Activated CD4-positive, alpha-beta memory T cell treated with anti-CD3 and anti-CD28 coated beads, Interleukin-2, amount 10 ng/mL, durations not matched to agents 7 days and 5 days (primary cell): ENCODE measurements at regions not wholly inside any gene's neighbourhood (a gene's known extent, or its start where the extent isn't known, plus 50 kb on each side); places are given as distances from the start of the nearest gene placed in this dataset.

Experiments used
- CTCF ChIA-PET: fragments of 350-600 bp; sonication (Branson Sonifier 250); formaldehyde crosslinking; loops from one replicate; lab custom pipeline; 2021; ENCODE audit warnings: antibody characterized with exemption, inconsistent platforms; lab: Charles Lee
- POLR2A ChIA-PET: fragments of 350-600 bp; sonication (Branson Sonifier 250); formaldehyde crosslinking; loops from one replicate; lab custom pipeline; 2021; ENCODE audit warnings: antibody characterized with exemption; lab: Charles Lee
- DNase-seq: peaks from one replicate; pipeline ENCODE4 v3.0.0-alpha.2; 2020
- H3K27ac Mint-ChIP-seq: one replicate; pipeline ENCODE4 v1.8.0; 2021; ENCODE audit warnings: mild to moderate bottlenecking, mixed read lengths
- H3K27me3 Mint-ChIP-seq: one replicate; pipeline ENCODE4 v1.8.0; 2021; ENCODE audit warnings: mixed read lengths
- H3K36me3 Mint-ChIP-seq: one replicate; pipeline ENCODE4 v1.8.0; 2021; ENCODE audit warnings: low read depth, mixed read lengths
- H3K4me1 Mint-ChIP-seq: one replicate; pipeline ENCODE4 v1.8.0; 2021; ENCODE audit warnings: mixed read lengths
- H3K4me3 Mint-ChIP-seq: one replicate; pipeline ENCODE4 v1.8.0; 2021; ENCODE audit warnings: mild to moderate bottlenecking, mixed read lengths
- H3K9me3 Mint-ChIP-seq: one replicate; pipeline ENCODE4 v1.8.0; 2021; ENCODE audit warnings: mixed read lengths

GRCh38 chr4:134787315-134787714 is 585.7 kb upstream of the PABPC4L start:
- Mint-ChIP-seq H3K27ac (no peak overlapping the region), H3K36me3 (no peaks in the 10 kb centered on the region), H3K4me1 (no peaks in the 10 kb centered on the region), H3K27me3 (no peaks in the 10 kb centered on the region), H3K9me3 (peaks cover 22% of the 10 kb centered on the region), H3K4me3 (no peak overlapping the region)
- DNase-seq: no peak
- POLR2A ChIA-PET: no interaction called here
- CTCF ChIA-PET: no interaction called here

- Mint-ChIP-seq H3K4me3 (no peak overlapping the region), H3K9me3 (peaks cover 5% of the 10 kb centered on the region), H3K27ac (no peak overlapping the region), H3K27me3 (no peaks in the 10 kb centered on the region), H3K4me1 (no peaks in the 10 kb centered on the region), H3K36me3 (no peaks in the 10 kb centered on the region)
- ChIA-PET CTCF (no interaction called here), POLR2A (no interaction called here)
- no peak for DNase-seq
Observed at GRCh38 chr4:134780244-134780643, 578.7 kb upstream of the PABPC4L start.

GRCh38 chr4:134777606-134778005 is 576.0 kb upstream of the PABPC4L start:
- no peaks in the 10 kb centered on the region for H3K27me3 Mint-ChIP-seq
- no peaks in the 10 kb centered on the region for H3K36me3 Mint-ChIP-seq
- H3K4me3 Mint-ChIP-seq: no peak overlapping the region
- ChIA-PET POLR2A (no interaction called here), CTCF (no interaction called here)
- no peak for DNase-seq
- H3K27ac Mint-ChIP-seq: no peak overlapping the region
- H3K9me3 Mint-ChIP-seq: peaks cover 6% of the 10 kb centered on the region
- no peaks in the 10 kb centered on the region for H3K4me1 Mint-ChIP-seq

GRCh38 chr4:134773497-134774000 is 572.0 kb upstream of the PABPC4L start:
- Mint-ChIP-seq H3K9me3 (peaks cover 4% of the 10 kb centered on the region), H3K27ac (no peak overlapping the region), H3K36me3 (no peaks in the 10 kb centered on the region), H3K4me3 (no peak overlapping the region), H3K4me1 (no peaks in the 10 kb centered on the region), H3K27me3 (no peaks in the 10 kb centered on the region)
- DNase-seq: no peak
- ChIA-PET POLR2A (no interaction called here), CTCF (no interaction called here)

- H3K36me3 Mint-ChIP-seq: no peaks in the 10 kb centered on the region
- no peak for DNase-seq
- H3K4me1 Mint-ChIP-seq: no peaks in the 10 kb centered on the region
- ChIA-PET CTCF (no interaction called here), POLR2A (no interaction called here)
- H3K27me3 Mint-ChIP-seq: no peaks in the 10 kb centered on the region
- H3K4me3 Mint-ChIP-seq: no peak overlapping the region
- H3K27ac Mint-ChIP-seq: no peak overlapping the region
- H3K9me3 Mint-ChIP-seq: peaks cover 2% of the 10 kb centered on the region
Observed at GRCh38 chr4:134762053-134762452, 560.5 kb upstream of the PABPC4L start.

GRCh38 chr4:134756421-134756820 is 554.8 kb upstream of the PABPC4L start:
- Mint-ChIP-seq H3K4me1 (no peaks in the 10 kb centered on the region), H3K9me3 (peaks cover 2% of the 10 kb centered on the region), H3K36me3 (no peaks in the 10 kb centered on the region), H3K27me3 (no peaks in the 10 kb centered on the region), H3K4me3 (no peak overlapping the region), H3K27ac (no peak overlapping the region)
- no peak for DNase-seq
- POLR2A ChIA-PET: no interaction called here
- CTCF ChIA-PET: no interaction called here

GRCh38 chr4:134754301-134755019 is 552.9 kb upstream of the PABPC4L start:
- H3K27me3 Mint-ChIP-seq: no peaks in the 10 kb centered on the region
- no peak for DNase-seq
- CTCF ChIA-PET: no interaction called here
- H3K9me3 Mint-ChIP-seq: peaks cover 3% of the 10 kb centered on the region
- H3K4me3 Mint-ChIP-seq: no peak overlapping the region
- POLR2A ChIA-PET: no interaction called here
- no peaks in the 10 kb centered on the region for H3K4me1 Mint-ChIP-seq
- no peaks in the 10 kb centered on the region for H3K36me3 Mint-ChIP-seq
- no peak overlapping the region for H3K27ac Mint-ChIP-seq

GRCh38 chr4:134753390-134753789 is 551.8 kb upstream of the PABPC4L start:
- Mint-ChIP-seq H3K36me3 (no peaks in the 10 kb centered on the region), H3K9me3 (peaks cover 3% of the 10 kb centered on the region), H3K4me3 (no peak overlapping the region), H3K27me3 (no peaks in the 10 kb centered on the region), H3K27ac (no peak overlapping the region), H3K4me1 (no peaks in the 10 kb centered on the region)
- no peak for DNase-seq
- CTCF ChIA-PET: no interaction called here
- POLR2A ChIA-PET: no interaction called here

GRCh38 chr4:134747108-134747805 is 545.7 kb upstream of the PABPC4L start:
- H3K36me3 Mint-ChIP-seq: no peaks in the 10 kb centered on the region
- ChIA-PET POLR2A (no interaction called here), CTCF (no interaction called here)
- no peaks in the 10 kb centered on the region for H3K4me1 Mint-ChIP-seq
- no peak overlapping the region for H3K4me3 Mint-ChIP-seq
- peaks cover 10% of the 10 kb centered on the region for H3K9me3 Mint-ChIP-seq
- no peaks in the 10 kb centered on the region for H3K27me3 Mint-ChIP-seq
- DNase-seq: no peak
- H3K27ac Mint-ChIP-seq: no peak overlapping the region

GRCh38 chr4:134740290-134740689 is 538.7 kb upstream of the PABPC4L start:
- ChIA-PET CTCF (no interaction called here), POLR2A (no interaction called here)
- no peak overlapping the region for H3K27ac Mint-ChIP-seq
- DNase-seq: no peak
- no peaks in the 10 kb centered on the region for H3K4me1 Mint-ChIP-seq
- H3K27me3 Mint-ChIP-seq: no peaks in the 10 kb centered on the region
- peaks cover 16% of the 10 kb centered on the region for H3K9me3 Mint-ChIP-seq
- no peak overlapping the region for H3K4me3 Mint-ChIP-seq
- no peaks in the 10 kb centered on the region for H3K36me3 Mint-ChIP-seq

GRCh38 chr4:134735901-134736300 is 534.3 kb upstream of the PABPC4L start:
- Mint-ChIP-seq H3K4me3 (no peak overlapping the region), H3K27me3 (no peaks in the 10 kb centered on the region), H3K9me3 (peaks cover 14% of the 10 kb centered on the region), H3K36me3 (no peaks in the 10 kb centered on the region), H3K27ac (no peak overlapping the region), H3K4me1 (no peaks in the 10 kb centered on the region)
- no peak for DNase-seq
- CTCF ChIA-PET: no interaction called here
- POLR2A ChIA-PET: no interaction called here

- H3K27me3 Mint-ChIP-seq: no peaks in the 10 kb centered on the region
- H3K4me3 Mint-ChIP-seq: no peak overlapping the region
- CTCF ChIA-PET: no interaction called here
- no peaks in the 10 kb centered on the region for H3K4me1 Mint-ChIP-seq
- H3K36me3 Mint-ChIP-seq: no peaks in the 10 kb centered on the region
- no peak for DNase-seq
- H3K9me3 Mint-ChIP-seq: peaks cover 5% of the 10 kb centered on the region
- POLR2A ChIA-PET: no interaction called here
- H3K27ac Mint-ChIP-seq: no peak overlapping the region
Observed at GRCh38 chr4:134727696-134728095, 526.1 kb upstream of the PABPC4L start.

GRCh38 chr4:134722306-134722705 is 520.7 kb upstream of the PABPC4L start:
- no peak overlapping the region for H3K4me3 Mint-ChIP-seq
- ChIA-PET POLR2A (no interaction called here), CTCF (no interaction called here)
- H3K27me3 Mint-ChIP-seq: no peaks in the 10 kb centered on the region
- DNase-seq: no peak
- no peaks in the 10 kb centered on the region for H3K9me3 Mint-ChIP-seq
- H3K4me1 Mint-ChIP-seq: no peaks in the 10 kb centered on the region
- no peak overlapping the region for H3K27ac Mint-ChIP-seq
- H3K36me3 Mint-ChIP-seq: no peaks in the 10 kb centered on the region

GRCh38 chr4:134720030-134720429 is 518.4 kb upstream of the PABPC4L start:
- no peaks in the 10 kb centered on the region for H3K36me3 Mint-ChIP-seq
- H3K27me3 Mint-ChIP-seq: no peaks in the 10 kb centered on the region
- CTCF ChIA-PET: no interaction called here
- no peak overlapping the region for H3K27ac Mint-ChIP-seq
- POLR2A ChIA-PET: no interaction called here
- DNase-seq: no peak
- no peaks in the 10 kb centered on the region for H3K9me3 Mint-ChIP-seq
- no peak overlapping the region for H3K4me3 Mint-ChIP-seq
- no peaks in the 10 kb centered on the region for H3K4me1 Mint-ChIP-seq
